DLD1 (cell line): ENCODE measurements at regions not wholly inside any gene's neighbourhood (a gene's known extent, or its start where the extent isn't known, plus 50 kb on each side); places are given as distances from the start of the nearest gene placed in this dataset.

ENCODE experiments used
- in situ Hi-C: cut with HindIII; loops from 2 replicates; pipeline ENCODE4 v1.10.0; 2017; ENCODE audit warnings: low sequenced_read_pairs

DNA sequence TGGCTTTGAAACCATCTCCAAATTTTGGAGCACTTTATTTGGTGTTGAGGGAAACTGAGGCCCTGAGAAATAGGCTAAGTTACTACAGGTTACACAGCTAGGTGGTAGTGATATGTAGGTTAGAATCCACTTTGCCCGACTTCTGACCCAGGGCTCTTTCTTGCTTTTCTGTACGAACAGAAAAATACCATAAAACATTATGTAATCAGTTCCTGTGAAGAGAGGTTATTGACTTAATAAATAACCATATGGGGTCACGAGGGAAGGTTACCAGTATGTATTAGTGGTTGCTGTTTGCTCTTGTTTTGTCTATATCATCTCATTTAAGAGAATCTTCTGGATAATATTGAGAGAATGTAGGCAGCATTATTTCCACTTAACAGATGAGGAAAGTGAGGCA, 172.2 kb upstream of the MAF start:
- in situ Hi-C loops: no loop called here

DNA sequence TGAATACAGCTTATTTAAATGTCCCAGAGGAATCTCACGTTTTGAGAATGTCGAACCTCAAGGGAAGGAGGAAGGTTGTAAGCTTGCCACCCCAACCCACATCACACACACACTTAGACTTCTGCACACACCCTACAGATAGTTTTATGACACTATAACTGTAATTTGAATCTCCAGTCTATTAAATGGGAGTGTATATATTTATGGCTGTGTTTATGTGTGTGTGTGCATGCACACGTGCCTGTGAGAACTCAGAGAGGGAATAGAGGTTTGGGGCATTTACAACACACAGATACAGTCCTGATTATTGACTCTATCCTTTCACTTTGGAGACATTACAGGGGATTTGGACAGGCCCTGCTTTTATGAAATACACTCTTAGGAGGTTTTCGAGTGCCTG, 171.5 kb upstream of the MAF start:
- in situ Hi-C loops: no loop called here

DNA sequence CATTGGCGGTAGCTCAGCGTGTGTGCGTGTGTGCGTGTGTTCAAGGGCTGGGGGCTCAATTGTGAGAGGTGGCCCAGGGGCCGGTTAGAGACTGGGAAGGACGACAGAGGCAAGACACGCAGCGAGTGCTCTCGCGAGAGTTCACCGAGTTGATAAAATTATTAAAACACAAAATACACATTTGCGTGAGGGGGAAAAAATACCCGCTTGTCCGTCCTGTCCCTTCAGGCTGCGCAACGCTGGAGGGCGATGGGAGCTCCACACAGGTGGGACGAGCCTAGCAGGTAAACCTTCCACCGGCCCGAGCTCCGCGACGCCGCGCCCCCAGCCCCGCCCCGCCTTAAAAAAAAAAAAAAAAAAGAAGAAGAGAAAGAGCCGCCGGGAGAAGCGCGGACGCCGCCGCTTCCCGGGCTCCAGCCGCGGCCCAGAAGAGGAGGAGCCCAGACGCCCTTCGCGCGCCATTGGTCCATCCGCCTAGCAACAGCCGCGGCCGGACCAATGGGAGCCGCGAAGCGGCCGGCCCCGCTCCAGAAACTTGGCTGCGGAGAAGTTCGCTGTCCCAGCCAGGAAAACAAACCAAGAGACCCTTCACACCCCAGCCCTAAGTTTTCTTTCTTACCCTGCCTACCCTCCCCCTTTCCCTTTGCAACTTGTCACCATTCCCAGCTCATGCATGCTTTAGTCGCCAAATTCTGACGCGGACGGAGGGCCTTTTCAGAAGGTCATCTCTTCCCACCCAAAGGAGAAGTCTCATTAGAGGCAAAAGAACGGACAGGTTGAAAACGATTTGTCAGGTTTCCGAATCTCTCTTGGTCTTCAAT, 169.9 kb upstream of the MAF start:
- in situ Hi-C loops: no loop called here

DNA sequence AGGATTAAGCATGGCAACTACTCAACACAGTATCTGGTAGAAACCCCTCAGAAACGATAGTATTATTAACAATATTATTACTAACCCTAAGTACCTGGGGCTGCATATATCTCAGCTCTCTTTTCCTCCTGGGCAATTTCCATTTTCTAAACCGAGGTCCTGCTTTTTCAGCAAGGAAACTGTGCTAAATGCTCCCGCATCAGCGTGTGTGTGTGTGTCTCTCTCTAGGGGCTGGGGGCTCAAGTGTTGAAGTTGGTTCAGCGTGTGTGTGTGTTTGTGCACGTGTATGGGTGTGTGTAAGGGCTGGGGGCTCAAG, 169.3 kb upstream of the MAF start:
- in situ Hi-C loops: no loop called here

DNA sequence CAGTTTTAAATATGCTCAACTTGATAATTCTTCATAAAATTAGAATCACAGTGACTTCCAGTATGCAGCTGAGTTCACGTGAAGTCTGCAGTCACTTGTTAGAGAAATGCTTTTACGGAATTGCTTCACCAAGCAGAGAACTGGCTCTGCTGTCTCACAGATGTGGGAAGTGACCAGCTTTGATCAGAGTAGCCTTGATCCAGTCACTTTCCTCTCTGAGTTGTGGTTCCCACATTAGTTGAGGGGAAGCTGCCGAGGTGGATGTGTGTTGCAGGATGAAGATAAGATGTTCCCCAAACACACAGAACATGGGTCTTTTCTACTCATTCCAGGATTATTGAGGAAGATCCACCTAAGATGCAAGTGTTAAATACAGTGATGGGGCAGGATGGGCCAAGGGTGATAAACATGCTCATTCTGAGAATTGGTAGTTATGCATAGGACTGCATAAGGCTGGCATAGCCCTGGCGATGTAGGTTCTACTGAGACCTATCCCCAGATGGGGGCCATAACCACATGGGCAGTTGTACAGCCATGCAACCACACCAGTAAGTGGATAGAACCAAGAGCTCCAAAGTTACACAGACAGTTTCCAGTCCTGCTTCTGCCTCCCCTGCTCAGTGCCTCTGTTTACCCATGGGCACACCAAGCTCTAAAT, 168.9 kb upstream of the MAF start:
- in situ Hi-C loops: no loop called here

DNA sequence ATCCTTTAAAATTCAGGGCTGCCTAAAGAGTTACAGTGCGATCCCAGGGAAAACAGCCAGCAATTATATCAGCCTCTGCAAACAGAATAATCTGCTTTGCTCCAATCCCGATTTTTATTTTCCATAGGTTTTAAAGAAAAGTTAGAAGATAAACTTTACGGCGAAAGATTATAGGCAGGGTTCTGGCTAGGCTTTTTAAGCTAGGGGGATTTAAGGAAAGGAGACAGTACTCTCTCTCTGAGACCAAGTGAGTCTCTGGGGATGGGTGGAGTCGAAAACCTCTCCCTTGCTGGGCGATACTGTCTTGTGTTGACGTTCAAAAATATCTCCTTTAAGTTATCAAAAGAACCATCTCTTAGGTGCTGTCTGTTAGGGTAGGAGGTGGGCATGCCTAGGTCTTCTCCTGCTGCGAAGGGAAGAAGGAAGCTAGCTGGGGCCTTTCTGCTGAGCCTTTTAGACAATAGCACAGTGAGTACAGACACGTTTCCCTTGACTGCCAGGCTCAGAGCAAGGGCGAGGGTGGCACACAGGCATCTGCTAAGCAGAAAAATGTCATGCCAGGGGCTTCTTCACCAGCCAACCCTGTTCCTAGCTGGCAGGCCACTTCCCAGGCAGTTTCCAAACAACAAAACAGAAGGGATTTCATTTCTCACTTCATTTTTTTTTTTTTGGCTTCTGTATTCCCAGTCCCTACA, 167.9 kb upstream of the MAF start:
- in situ Hi-C loops: no loop called here

DNA sequence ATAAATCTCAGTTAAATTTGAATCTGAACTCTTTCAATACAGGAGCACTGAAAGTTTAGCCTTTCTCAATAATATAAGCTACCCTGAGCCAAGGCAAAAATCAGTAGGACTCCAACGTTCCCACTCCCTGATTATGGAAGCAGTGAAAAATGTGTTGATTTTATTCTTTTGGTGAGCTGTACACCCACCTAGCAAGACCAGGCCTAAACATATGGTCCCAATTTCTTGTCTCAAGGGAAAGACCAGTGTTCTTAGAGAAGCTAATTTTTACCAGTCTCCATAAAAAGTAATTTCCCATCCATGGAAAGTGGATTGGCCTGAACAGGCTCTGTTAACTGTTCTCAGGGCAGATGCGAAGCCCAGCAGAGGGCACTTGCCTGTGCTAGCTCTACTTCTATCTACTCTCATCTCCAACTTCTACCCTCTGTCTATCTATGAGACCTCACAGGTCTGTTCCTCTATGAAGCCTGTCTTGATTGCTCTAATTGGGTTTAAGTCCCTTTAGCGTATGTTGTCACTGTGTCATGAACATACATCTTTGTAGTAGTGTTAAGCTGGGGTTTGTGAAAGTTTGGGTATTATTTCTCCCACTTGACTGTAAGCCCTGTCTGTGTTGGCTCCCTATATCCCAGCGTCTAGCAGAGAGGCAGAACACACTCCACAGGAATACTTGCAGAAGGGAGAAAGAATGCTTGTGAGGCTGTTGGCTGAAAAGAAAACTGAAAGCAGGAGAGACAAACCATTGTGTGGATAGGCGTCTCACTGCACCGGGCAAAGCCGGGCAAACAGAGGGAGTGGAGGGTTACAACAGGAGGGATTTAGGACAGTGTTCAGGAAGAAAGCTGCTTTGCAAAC, 167.1 kb upstream of the MAF start:
- in situ Hi-C loops: no loop called here

DNA sequence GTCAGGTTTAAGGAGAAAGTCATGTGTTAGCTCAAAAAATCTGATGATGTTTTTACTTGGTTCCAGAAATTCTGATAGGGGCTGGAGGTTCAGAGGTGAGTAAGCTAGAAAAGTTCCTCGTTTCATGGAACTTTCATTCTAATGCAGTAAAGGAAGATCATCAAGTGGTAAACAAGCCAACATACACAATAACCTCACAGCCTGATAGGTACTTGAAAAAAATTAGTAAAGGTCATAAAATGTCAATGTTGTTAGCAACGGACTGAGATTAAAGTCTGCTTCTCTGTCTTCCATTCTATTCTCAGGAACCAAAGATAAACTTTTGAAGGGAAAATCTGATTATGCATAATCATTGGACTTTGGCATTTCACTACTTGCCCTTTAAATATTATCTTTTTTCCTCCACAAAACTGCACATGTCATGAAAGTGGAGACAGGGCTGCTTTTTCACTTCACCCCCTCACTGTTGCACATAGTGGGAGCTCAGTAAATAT, 165.4 kb upstream of the MAF start:
- in situ Hi-C loops: no loop called here

DNA sequence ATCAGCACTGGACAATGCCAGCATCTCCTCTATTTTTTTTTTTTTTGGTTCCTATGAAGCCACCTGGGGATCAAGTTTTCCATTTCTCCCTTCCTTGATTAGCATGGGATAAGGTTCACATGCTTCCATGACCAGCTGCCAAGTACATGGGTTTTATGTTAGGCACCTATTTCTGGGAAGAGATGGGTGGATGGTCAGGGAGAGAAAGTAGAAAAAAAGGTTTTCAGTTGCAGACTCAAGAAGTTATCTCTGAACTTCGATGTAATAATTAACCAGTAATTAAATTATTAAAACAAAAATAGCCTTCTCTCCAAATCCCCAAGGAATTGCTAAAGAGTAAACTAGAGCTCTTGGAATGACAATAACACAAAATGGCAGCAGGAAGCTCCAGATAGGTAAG, 164.9 kb upstream of the MAF start:
- in situ Hi-C loops: no loop called here

DNA sequence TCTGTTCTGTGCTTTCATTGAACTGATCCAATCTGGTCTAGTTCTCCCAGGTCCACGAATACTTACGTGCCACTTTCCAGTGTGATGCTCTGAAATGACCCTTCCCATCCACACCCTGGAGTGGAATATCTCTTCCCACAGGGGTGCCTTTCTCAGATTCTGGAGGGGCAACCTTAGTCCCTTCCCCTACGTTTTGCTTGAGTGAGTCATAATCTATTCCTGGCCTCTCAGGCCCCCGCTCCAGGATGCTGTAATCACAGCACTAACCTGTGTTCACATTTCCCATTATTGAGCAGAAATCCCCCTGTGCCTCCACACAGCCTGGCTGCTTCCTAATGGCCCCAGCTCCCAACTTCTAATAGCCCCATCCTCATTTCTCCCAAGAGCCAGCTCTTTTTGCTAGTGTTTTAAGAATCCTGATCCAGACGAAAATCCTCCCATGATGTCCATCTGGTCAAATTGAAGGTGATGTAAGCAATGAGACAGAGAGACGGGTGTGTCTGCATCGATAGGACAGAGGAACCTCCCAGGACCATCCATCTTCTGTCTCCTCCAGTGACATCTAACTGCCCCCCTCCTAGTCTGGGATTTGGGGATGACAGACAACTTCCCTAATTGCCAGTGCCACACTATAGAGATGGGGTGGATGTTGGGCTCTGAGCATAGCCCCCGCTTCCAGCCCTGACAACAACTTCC, 164.0 kb upstream of the MAF start:
- in situ Hi-C loops: no loop called here

DNA sequence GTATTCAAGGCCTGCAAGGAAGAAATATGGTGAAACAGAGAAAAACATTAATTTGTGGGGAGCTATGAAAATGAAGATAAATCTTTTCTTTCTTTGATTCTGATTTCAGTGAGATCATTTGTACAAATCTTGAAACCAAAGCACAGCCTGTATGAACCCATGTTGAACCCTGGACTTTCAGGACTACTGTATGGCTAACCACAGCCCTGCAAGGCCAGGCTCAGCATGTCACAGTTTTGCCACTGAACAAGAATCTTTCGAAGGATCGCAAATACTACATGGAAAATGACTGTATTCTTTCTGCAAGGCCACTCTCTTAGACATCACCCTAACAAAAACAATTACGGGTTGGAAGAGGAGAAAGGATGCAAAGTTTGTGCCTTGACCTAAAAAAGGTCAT, 161.7 kb upstream of the MAF start:
- in situ Hi-C loops: no loop called here

DNA sequence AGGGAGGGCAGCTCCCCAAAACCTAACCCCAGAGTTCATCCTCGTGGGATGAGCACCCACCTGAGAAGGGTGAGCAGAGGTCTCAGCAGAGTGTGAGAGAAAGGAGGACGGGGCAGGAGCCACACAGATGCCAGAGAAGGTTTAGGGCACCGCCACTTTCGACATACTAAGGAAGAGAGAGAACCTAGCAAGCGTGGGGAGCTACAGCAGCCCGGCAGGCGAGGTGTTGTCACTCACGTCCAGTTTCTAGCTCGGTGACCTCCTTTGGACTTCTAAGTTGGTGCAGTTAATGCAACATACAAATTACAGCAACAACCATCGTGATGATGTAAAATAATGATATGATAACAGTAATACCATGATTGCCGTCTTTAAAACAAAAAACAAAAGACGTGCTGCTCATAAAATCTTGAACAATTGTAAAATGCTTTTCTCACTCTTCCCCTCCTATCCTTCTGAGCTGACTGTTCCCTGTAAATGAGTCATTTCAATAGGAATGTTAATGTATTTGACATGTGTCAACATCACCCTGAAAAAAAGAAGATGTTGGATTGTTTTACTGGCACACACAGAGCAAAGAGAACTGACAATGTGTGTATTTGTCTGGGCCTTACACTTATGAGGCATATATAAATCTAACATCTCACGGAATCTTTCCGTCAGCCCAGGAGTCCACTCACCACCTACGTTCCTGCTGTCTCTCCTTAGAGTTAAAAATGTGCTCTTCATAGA, 158.2 kb upstream of the MAF start:
- in situ Hi-C loops: no loop called here

DNA sequence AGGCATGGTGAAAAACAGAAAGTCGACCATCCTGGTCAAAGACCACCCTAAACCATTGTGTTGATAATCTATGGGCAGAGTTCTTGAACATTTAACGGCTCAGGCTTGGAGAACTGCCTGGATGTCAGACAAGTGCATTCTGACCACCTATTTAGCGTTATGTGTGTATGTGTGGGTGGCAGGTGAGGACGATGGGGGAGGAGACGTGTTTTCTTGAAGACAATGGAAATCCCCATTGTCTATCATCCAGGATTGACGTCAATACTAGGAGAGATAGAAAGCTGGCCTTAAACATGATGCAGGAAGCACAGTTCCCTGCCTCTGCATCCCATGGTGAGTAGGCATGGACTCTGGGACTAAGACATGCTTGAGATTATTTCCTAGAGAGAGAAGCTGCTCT, 157.4 kb upstream of the MAF start:
- in situ Hi-C loops: no loop called here

DNA sequence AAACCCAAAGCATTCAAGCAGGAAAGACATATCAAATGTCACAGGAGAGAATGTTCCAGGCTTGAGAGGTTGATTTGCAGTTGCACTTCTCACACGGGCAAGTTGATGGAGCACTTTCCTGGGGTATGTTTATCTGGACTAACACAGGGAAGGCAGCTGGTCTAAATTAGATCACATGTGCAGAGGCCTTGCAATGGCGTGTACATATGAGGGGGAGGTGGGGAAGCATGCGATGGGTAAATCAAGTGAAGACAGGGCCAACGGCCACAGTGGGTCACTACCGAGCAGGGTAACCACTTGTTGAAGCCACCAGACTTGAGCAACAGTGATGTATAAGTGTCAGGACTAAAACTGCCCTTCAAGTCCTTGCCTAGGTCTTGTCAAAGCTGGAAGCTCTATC, 156.6 kb upstream of the MAF start:
- in situ Hi-C loops: no loop called here

DNA sequence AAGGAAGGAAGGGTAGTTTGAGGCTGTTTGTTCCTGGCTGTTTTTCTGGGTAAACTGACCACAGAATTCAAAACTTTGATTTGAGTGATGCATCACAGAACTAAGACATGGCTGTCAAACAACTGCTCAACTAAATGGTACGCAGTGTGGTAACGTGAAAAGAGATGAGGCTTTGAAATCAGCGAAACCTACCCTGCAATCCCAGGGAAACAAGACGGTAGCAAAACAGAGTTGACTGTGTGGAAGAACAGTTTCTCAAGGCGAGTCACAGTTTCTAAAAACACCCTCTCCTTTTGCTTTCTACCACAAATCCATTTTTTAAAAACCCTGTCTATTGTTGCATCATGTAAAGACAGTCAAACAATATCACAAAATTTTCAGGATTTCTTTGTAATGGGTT, 156.0 kb upstream of the MAF start:
- in situ Hi-C loops: no loop called here

DNA sequence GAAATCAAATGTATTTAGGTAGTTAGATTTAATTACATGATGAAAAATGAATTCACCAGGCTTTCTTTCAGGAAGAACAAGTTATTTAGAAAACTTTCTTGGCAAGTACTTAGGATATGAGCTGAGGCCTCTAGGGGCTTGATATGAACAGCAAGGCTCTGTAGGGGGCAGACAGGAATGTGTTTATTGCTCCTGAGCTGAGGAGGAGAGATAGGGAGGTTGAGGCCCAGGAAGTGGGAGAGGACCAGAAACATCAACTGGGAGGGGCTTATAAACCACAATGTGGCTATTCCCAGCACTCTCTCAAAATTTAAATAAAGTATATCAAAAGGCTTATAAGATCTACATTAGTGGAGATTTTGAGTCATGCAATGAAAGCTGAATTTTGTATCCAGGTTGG, 154.0 kb upstream of the MAF start:
- in situ Hi-C loops: no loop called here

DNA sequence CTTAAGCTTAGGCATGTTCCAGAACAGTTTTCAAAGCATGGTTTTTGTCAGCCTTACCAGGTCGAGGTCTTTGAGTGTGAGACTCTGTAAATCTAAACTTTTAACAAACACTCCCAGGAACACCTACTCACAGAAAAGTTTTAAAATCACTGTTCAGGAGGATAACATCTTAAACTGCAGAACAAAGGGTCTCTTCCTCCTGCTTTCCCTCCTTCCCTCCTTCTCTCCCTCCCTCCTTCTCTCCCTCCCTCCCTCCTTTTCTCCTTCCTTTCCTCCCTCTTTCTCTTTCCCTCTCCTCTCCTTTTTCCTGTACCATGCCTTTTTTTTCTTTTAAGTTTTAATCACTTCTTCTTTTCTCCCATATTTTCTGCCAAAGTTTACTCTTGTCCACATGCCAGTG, 153.5 kb upstream of the MAF start:
- in situ Hi-C loops: no loop called here

DNA sequence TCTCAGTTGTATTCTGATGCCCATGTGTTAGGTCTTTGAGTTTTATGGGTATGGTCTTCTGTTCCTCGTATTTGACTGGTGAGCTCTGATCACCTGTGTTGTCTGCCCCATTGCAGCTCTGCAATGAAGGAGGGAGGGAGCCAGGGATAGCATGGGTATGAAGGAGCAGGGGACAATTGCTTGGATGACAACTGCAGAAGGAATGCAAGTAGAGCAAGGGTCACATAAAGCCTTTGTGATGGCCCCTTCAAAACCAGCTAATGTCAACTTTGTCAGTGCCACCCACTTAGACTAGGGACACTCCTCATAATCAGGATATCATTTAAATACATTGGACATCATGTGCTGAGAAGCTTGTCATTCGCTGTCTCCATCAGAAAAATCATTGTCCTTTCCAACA, 152.7 kb upstream of the MAF start:
- in situ Hi-C loops: no loop called here

DNA sequence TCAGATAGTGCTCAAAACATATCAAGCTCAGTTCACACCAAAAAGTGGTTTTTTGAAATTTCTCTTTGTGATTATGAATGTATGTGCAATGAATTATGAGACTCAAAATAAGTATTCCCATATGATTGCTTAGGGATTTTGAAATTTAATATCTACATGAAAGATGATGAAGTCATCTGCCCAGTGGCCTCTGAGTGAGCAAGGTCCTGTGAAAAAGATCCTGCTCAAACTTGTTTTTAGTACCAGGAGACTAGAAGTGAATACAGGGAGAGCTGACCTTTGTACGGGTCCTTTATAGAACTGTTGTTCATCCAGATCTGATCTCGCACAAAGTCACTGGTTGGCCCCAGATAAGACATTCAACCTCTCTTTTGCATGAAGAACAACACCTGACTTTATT, 151.9 kb upstream of the MAF start:
- in situ Hi-C loops: no loop called here
